MG63 (cell line): ENCODE measurements at regions not wholly inside any gene's neighbourhood (a gene's known extent, or its start where the extent isn't known, plus 50 kb on each side); places are given as distances from the start of the nearest gene placed in this dataset.
A peak's percentile ranks its signal among the peaks of the same experiment; 100 is the strongest.

ENCODE experiments used
- DNase-seq: peaks from one replicate; pipeline ENCODE4 v3.0.0-alpha.2; 2020
- H3K27me3 ChIP-seq: fragments of 250-450 bp; sonication (Bioruptor Pico); 2 replicates; pipeline ENCODE4 v1.5.1; 2020; ENCODE audit warnings: mild to moderate bottlenecking, moderate library complexity
- H3K36me3 ChIP-seq: fragments of 250-450 bp; sonication (Bioruptor Pico); 2 replicates; pipeline ENCODE4 v1.5.1; 2020; ENCODE audit warnings: mild to moderate bottlenecking, moderate library complexity
- H3K4me3 ChIP-seq: fragments of 250-450 bp; sonication (Bioruptor Pico); 2 replicates; pipeline ENCODE4 v1.5.1; 2020; ENCODE audit warnings: mild to moderate bottlenecking, moderate library complexity
- H3K9me3 ChIP-seq: fragments of 250-450 bp; sonication (Bioruptor Pico); 2 replicates; pipeline ENCODE4 v1.5.1; 2020; ENCODE audit warnings: mild to moderate bottlenecking, moderate library complexity

- no peaks in the 10 kb centered on the region for H3K9me3 ChIP-seq
- H3K27me3 ChIP-seq = no peaks in the 10 kb centered on the region
- H3K4me3 ChIP-seq = no peak overlapping the region
- DNase-seq = no peak
- no peaks in the 10 kb centered on the region for H3K36me3 ChIP-seq
Observed at GRCh38 chr3:194237110-194237509, 101.2 kb downstream of the HES1 start.

- no peak overlapping the region for H3K4me3 ChIP-seq
- no peak for DNase-seq
- H3K27me3 ChIP-seq = no peaks in the 10 kb centered on the region
- no peaks in the 10 kb centered on the region for H3K9me3 ChIP-seq
- H3K36me3 ChIP-seq = no peaks in the 10 kb centered on the region
Observed at GRCh38 chr3:194240766-194241165, 104.8 kb downstream of the HES1 start.

GRCh38 chr3:194243172-194243837 is 107.4 kb downstream of the HES1 start:
- Histone ChIP-seq H3K36me3 (no peaks in the 10 kb centered on the region), H3K9me3 (no peaks in the 10 kb centered on the region), H3K27me3 (no peaks in the 10 kb centered on the region), H3K4me3 (no peak overlapping the region)
- DNase-seq = peak; percentile 20

- no peak for DNase-seq
- Histone ChIP-seq H3K27me3 (no peaks in the 10 kb centered on the region), H3K9me3 (no peaks in the 10 kb centered on the region), H3K36me3 (no peaks in the 10 kb centered on the region), H3K4me3 (no peak overlapping the region)
Observed at GRCh38 chr3:194244167-194244566, 107.0 kb downstream of the CPN2 start.

GRCh38 chr3:194245474-194245873 is 105.7 kb downstream of the CPN2 start:
- H3K9me3 ChIP-seq = no peaks in the 10 kb centered on the region
- no peak for DNase-seq
- no peaks in the 10 kb centered on the region for H3K36me3 ChIP-seq
- H3K4me3 ChIP-seq = no peak overlapping the region
- no peaks in the 10 kb centered on the region for H3K27me3 ChIP-seq

GRCh38 chr3:194245975-194246561 is 105.1 kb downstream of the CPN2 start:
- no peak for DNase-seq
- no peaks in the 10 kb centered on the region for H3K9me3 ChIP-seq
- H3K4me3 ChIP-seq = no peak overlapping the region
- H3K27me3 ChIP-seq = no peaks in the 10 kb centered on the region
- no peaks in the 10 kb centered on the region for H3K36me3 ChIP-seq

GRCh38 chr3:194246709-194247349 is 104.3 kb downstream of the CPN2 start:
- Histone ChIP-seq H3K27me3 (no peaks in the 10 kb centered on the region), H3K9me3 (no peaks in the 10 kb centered on the region), H3K4me3 (no peak overlapping the region), H3K36me3 (no peaks in the 10 kb centered on the region)
- no peak for DNase-seq

GRCh38 chr3:194247350-194247740 is 103.8 kb downstream of the CPN2 start:
- Histone ChIP-seq H3K4me3 (no peak overlapping the region), H3K36me3 (no peaks in the 10 kb centered on the region), H3K9me3 (no peaks in the 10 kb centered on the region), H3K27me3 (no peaks in the 10 kb centered on the region)
- no peak for DNase-seq

GRCh38 chr3:194249323-194250097 is 101.6 kb downstream of the CPN2 start:
- DNase-seq = no peak
- H3K4me3 ChIP-seq = no peak overlapping the region
- H3K36me3 ChIP-seq = no peaks in the 10 kb centered on the region
- no peaks in the 10 kb centered on the region for H3K9me3 ChIP-seq
- no peaks in the 10 kb centered on the region for H3K27me3 ChIP-seq

- Histone ChIP-seq H3K9me3 (no peaks in the 10 kb centered on the region), H3K27me3 (no peaks in the 10 kb centered on the region), H3K4me3 (no peak overlapping the region), H3K36me3 (no peaks in the 10 kb centered on the region)
- no peak for DNase-seq
Observed at GRCh38 chr3:194250098-194251002, 100.8 kb downstream of the CPN2 start.

GRCh38 chr3:194251007-194251406 is 100.1 kb downstream of the CPN2 start:
- Histone ChIP-seq H3K4me3 (no peak overlapping the region), H3K9me3 (no peaks in the 10 kb centered on the region), H3K27me3 (no peaks in the 10 kb centered on the region), H3K36me3 (no peaks in the 10 kb centered on the region)
- no peak for DNase-seq

- Histone ChIP-seq H3K4me3 (no peak overlapping the region), H3K27me3 (no peaks in the 10 kb centered on the region), H3K36me3 (no peaks in the 10 kb centered on the region), H3K9me3 (no peaks in the 10 kb centered on the region)
- no peak for DNase-seq
Observed at GRCh38 chr3:194251461-194251860, 99.7 kb downstream of the CPN2 start.

- no peaks in the 10 kb centered on the region for H3K36me3 ChIP-seq
- no peaks in the 10 kb centered on the region for H3K27me3 ChIP-seq
- no peak overlapping the region for H3K4me3 ChIP-seq
- no peaks in the 10 kb centered on the region for H3K9me3 ChIP-seq
- DNase-seq = no peak
Observed at GRCh38 chr3:194251891-194252560, 99.1 kb downstream of the CPN2 start.

- Histone ChIP-seq H3K9me3 (peaks cover 2% of the 10 kb centered on the region; the same call in 1 of the 2 replicates), H3K36me3 (no peaks in the 10 kb centered on the region), H3K4me3 (no peak overlapping the region), H3K27me3 (no peaks in the 10 kb centered on the region)
- DNase-seq = no peak
Observed at GRCh38 chr3:194253270-194253669, 97.9 kb downstream of the CPN2 start.

GRCh38 chr3:194254040-194254439 is 97.1 kb downstream of the CPN2 start:
- no peaks in the 10 kb centered on the region for H3K36me3 ChIP-seq
- peaks cover 3% of the 10 kb centered on the region; the same call in 1 of the 2 replicates for H3K9me3 ChIP-seq
- H3K4me3 ChIP-seq = no peak overlapping the region
- DNase-seq = no peak
- H3K27me3 ChIP-seq = no peaks in the 10 kb centered on the region
